Myocyte (in vitro differentiated cells): ENCODE measurements at regions not wholly inside any gene's neighbourhood (a gene's known extent, or its start where the extent isn't known, plus 50 kb on each side); places are given as distances from the start of the nearest gene placed in this dataset.

Experiments used
- DNase-seq: peaks from one replicate; pipeline ENCODE4 v3.0.0-alpha.2; 2012; ENCODE audit warnings: low read depth

GRCh38 chr1:101089613-101090338 is 64.2 kb upstream of the DPH5 start:
- DNase-seq, result no peak

- no peak for DNase-seq
Observed at GRCh38 chr1:101088431-101088830, 62.8 kb upstream of the DPH5 start.

GRCh38 chr1:101086783-101087182 is 61.2 kb upstream of the DPH5 start:
- DNase-seq, result no peak

- DNase-seq, result no peak
Observed at GRCh38 chr1:101081496-101082488, 56.2 kb upstream of the DPH5 start.

- no peak for DNase-seq
Observed at GRCh38 chr1:101080859-101081258, 55.3 kb upstream of the DPH5 start.

- DNase-seq, result no peak
Observed at GRCh38 chr1:101079341-101079740, 53.8 kb upstream of the DPH5 start.

- no peak for DNase-seq
Observed at GRCh38 chr1:101077849-101078248, 52.3 kb upstream of the DPH5 start.

- DNase-seq, result no peak
Observed at GRCh38 chr1:101075926-101076325, 50.3 kb upstream of the DPH5 start.
